HUDEP-2 (cell line): ENCODE measurements at regions not wholly inside any gene's neighbourhood (a gene's known extent, or its start where the extent isn't known, plus 50 kb on each side); places are given as distances from the start of the nearest gene placed in this dataset.

Experiments
- DNase-seq, 76 experiments: peaks; one replicate each; lab custom pipeline; 2025; ENCODE audit not compliant: unreplicated experiment in 76 of 76; lab: John Stamatoyannopoulos, UW

DNA sequence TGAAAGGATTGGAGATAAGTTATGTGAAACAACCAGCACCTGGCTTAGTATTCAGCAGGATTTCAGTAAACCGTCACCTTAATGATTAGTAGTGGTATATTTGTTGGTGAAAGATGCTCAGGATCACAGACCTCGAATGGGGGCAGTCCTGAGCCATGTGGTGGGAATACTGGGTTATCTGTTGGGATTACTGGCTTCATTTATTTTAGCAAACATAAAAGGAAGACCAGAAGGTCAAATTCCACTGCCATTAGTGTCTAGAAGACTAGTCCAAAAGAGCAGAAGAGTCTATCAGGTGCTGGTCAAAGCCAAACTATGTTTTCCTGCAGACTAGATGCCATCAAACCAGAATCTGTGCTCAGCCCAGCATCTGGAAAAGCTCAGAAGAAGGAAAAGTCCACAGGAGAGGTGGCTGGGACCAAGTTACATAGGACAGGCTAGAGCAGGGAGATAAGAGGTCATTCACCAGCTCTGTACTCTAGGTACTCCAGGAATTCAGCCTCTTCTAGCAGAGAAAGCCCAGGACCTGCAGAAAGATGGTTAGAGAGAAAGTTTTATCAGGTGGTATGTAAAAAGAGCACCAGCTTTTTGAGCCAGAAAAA, 343.4 kb downstream of the PLPP3 start:
- DNase-seq, result no peak

DNA sequence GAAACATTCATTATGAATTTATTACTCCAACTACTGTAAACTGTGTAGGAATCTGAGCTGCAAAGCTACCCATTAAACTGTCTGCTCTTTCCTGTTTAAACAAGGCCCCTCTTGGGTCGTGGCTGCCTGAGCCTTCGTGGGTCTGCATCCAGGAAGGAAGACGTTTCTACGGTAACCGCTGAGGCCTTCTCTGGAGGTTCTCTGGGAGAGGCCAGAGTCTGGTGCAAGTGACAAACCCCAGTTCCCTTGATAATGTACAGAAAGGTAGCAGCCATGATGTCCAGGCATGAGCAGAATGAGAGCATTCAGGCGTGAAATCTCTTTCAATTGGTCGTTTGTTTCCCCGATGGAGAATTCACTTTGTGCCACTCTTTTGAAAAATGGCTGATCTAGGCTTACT, 350.2 kb downstream of the PLPP3 start:
- DNase-seq, result no peak

DNA sequence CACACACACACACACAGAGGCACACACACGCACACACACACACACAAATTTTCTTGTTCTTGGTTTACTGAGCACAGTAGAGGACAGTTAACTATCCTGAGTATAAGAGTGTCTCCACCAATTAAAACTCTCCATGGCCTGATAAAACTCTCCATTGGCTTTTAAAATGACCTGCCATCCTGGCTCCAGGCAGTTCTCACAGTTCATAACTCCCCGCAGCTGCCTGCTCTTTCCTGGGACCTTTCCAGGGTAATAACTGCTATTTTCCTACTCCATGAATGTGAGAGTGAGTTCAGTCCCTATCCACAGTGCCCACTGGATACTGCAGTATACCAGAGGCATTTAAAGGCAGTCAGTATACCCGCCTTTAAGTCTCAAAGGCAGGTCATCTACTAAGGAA, 351.5 kb downstream of the PLPP3 start:
- no peak for DNase-seq

DNA sequence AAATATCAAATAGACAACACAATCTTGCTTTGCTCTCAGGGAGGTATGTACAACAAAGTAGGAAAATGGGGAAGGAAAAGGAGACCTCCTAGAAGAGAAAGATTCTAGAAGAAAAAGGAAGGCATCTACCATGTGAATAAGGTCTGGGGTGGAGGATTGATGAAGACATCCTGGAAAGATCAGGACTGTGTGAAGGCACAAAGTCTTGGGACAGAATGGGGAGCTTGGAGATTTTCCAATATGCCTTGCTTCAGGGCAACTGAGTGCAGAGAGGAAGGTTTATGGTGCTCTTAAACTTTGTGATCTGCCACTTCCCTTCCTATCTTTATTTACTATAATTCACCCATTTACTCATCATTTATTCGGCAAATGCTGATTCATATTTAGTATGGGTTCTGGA, 352.0 kb downstream of the PLPP3 start:
- DNase-seq, result no peak

DNA sequence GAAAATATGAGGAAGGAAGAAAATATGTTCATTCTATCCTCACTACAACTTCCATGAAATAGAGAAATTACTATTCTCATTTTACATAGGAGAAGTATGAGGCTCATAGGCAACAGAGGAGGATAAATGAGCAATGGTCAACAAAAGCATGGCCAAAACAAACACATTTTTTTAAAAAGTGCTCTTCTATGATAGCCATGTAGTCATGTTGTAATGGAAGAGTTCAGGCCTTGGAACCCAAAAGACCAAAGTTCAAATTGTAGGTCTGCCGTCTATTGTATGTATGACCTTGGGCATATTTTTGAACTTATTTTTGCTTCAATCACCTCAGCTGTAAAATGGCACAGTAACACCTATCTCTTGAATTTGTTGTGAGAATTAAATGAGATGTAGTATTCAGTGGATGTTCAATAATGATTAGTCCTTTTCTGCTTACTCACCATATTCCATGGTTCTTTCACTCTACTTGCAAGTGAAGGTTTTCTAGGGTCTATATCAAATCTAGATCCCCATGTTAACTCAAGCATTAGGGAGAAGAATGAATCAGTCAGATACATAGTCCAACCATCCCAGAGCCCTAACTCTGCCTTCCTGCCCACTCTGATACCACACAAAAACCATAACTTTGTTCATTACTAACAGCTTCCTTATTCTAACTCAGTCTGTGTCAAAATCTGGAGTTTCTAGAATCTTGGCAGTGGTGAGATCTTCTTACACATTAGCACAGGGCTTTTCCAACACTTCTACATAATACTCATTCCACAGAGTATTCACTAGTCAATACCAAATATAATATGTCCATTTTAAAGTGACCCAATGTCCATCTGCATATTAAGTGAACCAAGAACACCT, 353.2 kb downstream of the PLPP3 start:
- no peak for DNase-seq

DNA sequence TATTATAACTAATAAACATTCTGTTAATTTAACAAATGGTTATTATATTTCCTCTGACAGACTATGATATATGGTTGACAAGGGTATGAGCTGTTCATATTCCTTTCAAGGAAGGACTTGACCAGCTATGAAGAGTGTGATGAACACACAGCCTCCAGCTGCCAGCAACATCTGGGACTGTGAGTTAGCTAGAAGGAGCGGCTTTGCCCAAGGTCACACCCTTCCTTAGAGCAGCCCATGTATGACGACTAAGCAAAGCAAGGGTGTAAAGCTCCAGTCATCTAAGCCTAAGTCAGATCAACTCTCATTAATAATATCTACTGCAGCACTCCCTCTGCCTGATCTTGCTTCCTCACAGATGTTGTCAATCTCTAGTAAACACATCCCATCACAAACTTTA, 355.4 kb downstream of the PLPP3 start:
- no peak for DNase-seq

DNA sequence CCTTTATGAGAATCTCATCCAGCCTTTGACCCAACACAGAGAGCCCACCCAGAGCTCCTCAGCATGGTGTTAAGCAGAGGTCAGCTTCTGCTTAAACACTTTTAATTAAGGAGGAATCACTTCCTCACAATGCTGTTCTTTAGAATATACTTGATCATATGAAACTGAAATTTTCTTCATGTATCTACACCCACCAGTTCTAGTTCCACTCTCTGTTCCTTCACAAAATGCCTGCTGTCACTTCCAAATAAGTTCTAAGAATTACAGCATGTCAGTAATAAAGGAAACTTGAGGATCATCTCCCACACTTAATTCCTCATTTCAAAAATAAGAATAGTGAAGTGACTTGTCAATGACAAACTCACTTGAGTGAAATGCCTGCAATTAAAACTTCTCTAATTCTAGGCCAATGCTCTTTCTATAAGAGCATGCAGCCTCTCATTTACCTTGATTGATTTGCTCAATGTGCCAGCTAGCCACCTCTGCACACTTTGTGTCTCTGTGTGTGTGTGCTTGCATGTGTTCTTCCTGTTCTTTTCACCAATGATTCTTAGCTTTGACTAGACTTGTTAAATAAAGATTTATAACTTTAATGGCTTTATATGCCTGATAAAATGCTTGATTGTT, 356.3 kb downstream of the PLPP3 start:
- no peak for DNase-seq

DNA sequence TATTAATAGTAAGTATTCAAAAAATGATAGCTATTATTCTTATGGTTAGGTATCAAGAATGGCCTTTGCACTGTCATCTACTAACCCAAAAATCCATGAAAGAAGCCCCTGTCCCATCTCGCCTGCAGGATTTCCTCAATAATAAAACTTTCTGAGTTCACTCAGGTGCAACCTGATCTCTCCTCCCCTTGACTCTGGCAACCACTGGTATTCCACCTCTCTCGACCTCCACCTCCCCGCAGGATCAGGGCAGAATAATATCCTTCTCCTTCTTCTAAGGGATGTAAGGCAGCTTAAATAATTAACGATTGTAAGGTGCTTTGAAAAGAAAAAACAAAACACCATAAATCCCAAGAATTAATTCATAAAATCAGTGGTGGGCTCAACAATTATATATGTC, 359.3 kb downstream of the PLPP3 start:
- DNase-seq, result no peak

DNA sequence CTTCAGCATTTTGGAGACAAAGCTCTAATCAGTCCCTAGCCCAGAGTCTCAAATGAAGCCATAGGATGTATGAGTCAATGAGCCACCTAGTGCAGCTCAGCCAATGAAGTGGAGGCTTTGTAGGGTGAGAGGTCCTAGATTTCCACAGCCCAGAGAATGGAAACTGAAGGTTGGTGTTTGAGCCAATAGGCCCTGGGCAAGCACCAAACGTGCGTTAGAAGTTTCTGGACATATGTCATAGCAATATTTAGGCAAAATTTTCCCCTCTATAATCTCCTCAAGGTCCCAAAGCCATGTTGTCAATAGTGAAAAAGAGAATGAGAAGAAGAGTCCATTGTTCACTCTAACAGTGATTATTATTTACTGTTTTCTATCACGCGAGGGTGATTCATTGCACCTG, 361.3 kb downstream of the PLPP3 start:
- DNase-seq, result no peak

DNA sequence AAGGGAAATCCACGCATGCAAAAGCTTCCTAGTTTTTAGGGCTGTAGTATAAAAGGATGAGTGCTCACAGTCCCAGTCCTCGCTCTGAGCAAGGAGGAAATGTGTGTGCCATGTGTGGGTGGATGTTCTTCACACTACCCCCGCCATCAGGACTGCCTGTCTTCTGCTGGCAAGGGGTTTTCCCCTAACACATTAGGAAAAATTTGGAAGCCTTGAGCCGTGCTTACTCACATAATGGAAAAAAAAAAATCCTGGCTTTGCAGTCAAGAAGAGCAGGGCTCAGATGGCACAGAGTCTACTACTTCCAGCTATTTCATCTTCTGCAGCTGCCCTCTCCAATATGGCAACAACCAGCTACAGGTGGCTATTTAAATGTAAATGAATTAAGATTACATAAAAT, 363.1 kb downstream of the PLPP3 start:
- DNase-seq, result no peak

DNA sequence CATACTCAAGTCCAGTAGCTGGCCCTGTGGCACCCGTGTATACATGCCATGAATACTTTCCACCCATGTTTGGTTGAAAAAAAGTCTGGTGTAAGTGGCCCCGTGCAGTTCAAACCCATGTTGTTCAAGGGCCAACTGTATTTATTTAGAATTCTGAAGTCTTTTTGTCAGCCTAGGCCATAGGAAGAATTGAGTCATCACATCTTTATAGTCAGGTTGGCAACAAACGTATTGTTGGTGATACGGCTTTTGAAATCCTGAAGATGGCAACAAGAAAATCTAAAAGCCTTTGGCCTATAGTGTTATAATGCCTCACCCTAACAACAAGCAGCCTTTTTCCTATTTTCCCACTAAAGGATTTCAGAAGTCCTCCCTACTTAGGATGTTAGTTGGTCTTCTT, 363.6 kb downstream of the PLPP3 start:
- no peak for DNase-seq

DNA sequence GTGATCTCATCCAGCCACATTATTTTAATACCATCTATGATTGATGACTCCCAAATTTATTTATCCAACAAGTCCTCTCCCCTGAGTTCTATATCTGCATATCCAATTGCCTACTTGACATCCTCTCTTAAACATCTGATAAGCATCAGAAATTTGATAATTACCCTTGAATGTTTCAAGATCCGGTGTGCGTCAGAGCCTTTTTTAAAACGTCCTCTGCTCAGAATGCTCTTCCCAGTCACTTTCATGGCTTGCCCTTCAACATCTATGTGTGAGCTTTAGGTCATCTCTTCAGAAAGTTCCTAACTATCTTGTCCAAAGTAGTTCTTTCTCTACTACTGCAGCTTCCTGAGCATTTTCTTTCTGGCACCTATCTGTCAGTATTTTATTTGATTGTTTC, 364.3 kb downstream of the PLPP3 start:
- DNase-seq, result no peak

DNA sequence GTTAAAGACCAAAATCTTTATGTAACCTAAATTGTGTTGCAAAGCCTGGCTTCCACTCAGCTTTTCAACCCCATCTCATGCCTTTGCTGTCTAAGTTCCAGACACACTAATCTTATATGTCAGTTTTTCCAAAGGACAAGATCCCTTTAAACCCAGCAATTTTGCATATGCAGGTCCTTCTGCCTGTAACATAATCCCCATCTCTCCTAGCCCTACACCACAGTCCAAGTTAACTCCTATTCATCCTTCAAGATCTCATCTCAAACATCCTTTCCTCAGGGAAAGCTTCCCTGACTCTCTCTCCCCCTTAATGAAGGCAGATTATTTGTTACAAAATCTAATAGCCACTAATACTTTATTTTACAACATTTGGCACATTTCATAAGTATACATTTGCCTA, 366.3 kb downstream of the PLPP3 start:
- no peak for DNase-seq

DNA sequence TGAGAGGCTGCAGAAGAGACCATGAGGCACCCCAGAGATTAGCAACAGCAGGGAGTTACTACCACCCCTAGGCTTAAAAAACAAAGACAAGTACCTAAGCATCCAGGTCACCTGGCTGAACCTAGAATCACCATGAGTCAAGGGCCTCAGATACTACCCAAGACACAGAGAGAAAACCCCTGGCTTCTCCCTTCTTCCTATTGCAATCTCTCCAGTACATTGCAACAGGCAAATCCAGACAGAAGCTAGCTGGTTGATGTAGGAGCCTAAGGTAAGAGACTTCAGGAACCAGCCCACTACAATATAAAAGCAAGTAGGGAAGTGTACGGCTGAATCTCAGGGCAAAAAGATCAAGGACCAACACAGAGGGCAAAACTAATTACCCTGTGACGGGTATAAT, 367.2 kb downstream of the PLPP3 start:
- DNase-seq, result no peak

DNA sequence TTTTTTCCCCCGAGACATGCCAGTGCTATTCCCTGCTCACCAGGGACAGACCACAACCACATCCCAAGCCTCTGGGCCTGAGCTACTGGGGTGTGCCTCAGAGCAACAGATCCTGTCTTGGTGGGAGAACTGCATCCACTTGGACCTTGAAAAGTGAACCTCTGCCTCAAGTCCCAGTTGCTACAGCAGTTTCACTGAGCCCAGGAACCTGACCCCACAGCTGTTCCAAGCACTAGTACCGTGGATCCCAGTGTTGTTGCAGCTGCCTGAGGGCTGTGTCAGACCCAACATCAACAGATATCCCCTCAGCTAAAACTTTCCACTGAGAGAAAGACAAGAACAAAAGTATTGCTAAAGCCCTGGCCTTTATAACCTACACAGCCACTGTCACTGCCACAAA, 373.0 kb downstream of the PLPP3 start:
- DNase-seq, result no peak

DNA sequence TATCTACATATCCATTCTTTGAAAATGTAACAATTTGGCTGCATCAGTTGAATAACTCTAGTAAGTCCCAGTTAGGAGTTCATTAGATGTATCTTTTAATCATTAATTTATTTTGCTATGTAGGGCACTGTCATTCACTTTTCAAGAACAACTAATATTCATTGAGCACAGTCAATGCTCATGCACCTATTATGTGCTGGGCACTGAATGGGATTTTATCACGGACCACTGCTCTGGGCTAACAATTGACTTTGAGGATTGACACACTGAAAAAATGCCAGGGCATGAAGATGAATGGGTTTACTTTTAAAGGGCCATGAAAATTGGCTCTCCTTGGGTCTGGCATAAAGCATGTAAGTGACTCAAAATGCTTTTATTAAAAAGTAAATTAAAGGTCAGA, 375.2 kb downstream of the PLPP3 start:
- no peak for DNase-seq

DNA sequence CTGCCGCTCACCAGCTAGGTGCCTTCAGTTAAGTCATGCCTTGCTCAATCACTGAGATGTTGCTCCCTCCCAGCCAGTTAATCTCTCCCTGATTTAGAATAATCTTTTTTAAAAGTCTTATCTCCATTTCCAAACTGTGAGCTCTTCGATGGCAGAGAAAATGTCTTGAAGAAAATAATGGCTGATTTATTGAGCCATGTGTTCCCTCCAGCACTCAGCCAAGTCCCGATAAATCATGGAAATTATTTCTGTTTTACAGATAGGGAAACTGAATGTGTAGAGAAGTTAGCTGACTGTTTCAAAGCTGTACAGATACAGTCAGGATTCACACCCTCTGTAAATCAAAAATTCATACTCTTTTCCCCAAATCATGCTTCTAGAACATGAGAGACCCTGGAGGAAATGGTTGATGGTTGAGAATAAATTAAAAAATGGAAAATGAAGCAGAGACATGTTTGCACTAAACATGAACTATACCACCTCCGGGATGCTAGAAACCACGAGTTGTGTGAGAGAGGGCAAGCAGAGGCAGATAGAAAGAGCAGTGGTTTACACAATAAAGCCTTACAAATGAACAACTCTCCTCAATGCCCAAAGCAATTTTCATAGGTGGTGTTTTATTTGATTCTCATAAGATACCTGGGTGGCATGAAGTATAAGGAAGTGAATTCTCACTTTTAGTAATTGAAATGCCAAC, 376.4 kb downstream of the PLPP3 start:
- DNase-seq, result no peak

DNA sequence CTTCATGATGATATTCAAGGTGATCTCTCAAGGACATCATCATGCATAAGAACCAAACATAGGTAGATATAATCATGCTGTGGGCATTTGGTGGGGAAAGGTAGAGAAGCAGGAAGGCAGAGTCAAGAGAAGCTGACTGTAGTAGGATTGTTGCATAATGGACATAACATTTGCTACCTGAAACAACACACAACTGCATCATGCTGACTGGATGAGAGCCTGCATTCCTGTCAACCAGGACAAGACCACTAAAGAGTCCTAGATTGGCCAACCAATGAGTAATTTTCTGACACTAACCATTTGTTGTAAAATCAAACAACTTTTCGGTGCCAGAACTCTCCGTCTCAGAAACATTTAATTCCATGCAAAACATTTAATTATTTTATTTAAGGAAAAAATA, 377.2 kb downstream of the PLPP3 start:
- DNase-seq, result no peak

DNA sequence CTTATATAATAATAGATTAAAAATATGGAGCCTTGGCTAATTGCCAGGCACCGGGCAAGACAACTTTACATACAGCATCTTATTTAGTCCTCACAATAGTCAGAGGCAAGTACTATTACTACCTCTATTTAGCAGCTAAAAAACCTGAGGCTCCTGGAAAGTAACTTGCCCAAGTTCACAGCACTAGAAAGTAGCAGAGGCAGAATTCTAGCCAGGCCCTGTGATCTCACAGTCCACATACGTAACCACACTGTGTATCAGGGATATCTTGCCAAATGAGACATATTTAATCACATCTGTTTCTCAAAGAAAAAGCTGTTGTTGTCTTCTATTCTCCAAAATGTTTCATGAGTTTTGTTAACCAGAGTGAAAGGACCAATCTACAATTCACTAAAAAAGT, 378.5 kb downstream of the PLPP3 start:
- DNase-seq, result no peak

DNA sequence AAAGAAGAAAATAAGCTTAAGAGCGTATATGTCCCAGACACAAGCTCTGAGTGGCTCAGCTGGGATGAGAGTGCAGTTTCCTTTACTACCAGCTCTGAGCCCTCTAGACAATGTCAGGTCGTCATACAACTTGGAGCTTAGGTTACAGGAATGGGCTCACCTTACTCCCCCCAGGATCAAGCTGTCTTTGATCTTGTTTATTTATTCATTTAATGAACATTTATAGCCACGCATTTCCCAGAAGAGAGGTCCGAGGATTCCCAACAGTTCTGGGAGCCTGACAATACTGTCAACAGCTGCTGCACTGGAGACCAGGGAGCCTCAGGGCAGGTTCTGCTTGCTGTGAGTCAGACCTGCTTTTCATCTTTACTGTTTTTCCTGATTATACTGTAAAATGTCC, 378.9 kb downstream of the PLPP3 start:
- no peak for DNase-seq

DNA sequence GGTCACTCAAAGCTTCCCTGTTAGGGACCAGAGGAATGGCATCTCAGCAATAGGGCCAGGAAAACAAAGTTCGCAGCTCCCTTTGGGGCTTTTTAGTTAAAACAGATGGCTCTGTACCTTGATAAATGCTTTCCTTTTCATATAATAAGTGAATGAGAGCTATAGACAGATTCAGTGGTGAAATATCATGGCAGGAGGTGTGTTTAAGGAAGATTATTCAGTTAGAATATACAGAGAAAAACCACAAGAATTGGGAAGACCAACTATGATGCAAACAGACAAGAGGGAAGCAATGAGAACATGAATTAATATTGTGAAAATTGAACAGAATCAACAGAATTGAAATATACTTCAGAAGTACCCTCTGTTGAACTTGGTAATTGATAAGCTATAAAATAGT, 379.4 kb downstream of the PLPP3 start:
- no peak for DNase-seq

DNA sequence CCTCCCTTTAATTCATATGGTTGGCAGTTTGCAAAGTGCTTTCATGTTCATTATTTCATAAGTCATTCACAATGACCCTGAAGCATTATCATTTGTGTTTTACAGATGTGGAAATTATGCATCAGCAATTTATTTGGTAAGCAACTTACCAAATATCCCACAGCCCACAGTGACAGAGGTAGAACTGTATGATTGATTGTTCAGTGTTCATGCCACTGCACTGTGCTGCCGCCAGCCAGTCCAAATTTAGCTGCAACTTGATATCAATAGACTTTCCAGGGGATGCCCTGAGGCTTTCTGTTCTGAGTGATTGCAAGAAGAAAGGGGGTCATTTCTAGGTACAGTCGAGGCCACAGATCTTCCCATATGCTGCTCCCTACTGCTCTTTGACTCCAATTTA, 380.3 kb downstream of the PLPP3 start:
- DNase-seq, result no peak
